Glomerular endothelial cell (primary cell): ENCODE measurements at regions not wholly inside any gene's neighbourhood (a gene's known extent, or its start where the extent isn't known, plus 50 kb on each side); places are given as distances from the start of the nearest gene placed in this dataset.
"Not testable (repeated sequence)": the region's sequence is repeated elsewhere in the genome, so short reads cannot be mapped to it uniquely, and the experiment has no call there.

Source experiments
- DNase-seq: peaks from one replicate; pipeline ENCODE4 v3.0.0-alpha.2; 2011; ENCODE audit warnings: low read depth, low spot score; ENCODE audit errors: extremely low read depth

DNA sequence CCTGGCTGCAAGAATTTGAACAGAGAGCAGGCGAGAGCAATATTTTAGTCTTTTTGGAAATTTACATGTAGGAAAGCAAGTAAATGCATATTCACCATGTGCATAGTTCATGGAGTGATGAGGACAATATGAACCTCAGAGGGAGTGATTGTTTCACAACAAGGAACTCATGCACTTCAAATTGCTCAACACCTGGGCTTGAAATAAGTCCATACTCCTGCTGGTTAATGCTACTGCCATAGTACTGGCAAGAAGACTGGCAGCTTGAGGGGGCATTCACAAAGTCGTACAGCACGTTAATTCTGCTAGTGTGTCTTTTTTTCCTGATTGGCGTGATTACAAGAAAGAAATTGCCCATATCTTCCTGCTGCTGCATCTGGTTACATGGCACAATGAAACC is 267.6 kb downstream of the PCDH17 start:
- no peak for DNase-seq

GRCh38 chr13:57909833-57910232 is 278.3 kb downstream of the PCDH17 start:
- DNase-seq: not testable (repeated sequence)

GRCh38 chr13:57918086-57918485 is 286.5 kb downstream of the PCDH17 start:
- no peak for DNase-seq

GRCh38 chr13:57918913-57919312 is 287.4 kb downstream of the PCDH17 start:
- no peak for DNase-seq

- no peak for DNase-seq
Measured at GRCh38 chr13:57925250-57925649, 293.7 kb downstream of the PCDH17 start.

- DNase-seq: no peak
Measured at GRCh38 chr13:57925751-57926150, 294.2 kb downstream of the PCDH17 start.

DNA sequence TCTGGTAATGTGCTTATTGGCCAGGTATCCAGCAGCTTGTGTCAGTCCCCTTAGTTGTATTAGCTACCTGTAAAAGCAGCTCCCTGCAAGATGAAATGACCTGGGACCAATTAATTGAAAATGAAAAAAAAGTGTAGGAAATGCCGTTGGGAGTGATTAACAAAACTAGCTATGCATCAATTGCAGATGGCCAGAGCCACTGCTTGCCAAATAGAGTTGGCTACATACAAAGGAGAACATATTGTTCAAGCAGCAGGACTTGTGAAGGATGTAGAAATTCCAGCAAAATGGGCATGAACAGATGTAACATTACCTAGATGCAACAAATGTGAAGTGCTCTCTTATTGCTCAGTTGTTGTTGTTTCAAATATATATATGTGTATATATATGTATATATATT is 300.5 kb downstream of the PCDH17 start:
- DNase-seq: no peak

GRCh38 chr13:57933606-57934005 is 302.1 kb downstream of the PCDH17 start:
- no peak for DNase-seq

DNA sequence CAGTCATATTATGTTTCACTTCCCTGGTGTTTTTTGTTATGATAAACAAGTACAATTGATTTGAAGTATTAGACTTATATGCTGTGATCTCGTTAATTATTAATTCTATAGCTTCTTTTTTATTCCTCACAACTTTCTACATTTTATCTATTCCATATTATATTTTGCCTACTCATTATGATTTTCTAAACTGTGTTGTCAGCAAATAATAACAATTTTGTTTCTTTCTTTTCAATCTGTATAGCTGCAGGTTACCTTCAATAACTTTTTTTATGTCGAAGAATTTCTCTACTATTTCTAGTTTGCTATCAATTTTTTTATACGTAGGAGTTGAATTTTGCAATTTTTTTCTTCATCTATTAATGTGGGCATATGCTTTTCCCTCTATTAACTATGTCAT is 304.4 kb downstream of the PCDH17 start:
- DNase-seq: no peak

- no peak for DNase-seq
Measured at GRCh38 chr13:57946361-57946760, 314.8 kb downstream of the PCDH17 start.

GRCh38 chr13:57948884-57949283 is 317.3 kb downstream of the PCDH17 start:
- DNase-seq: no peak

- no peak for DNase-seq
Measured at GRCh38 chr13:57969951-57970350, 338.4 kb downstream of the PCDH17 start.

- DNase-seq: no peak
Measured at GRCh38 chr13:57970404-57970803, 338.9 kb downstream of the PCDH17 start.

DNA sequence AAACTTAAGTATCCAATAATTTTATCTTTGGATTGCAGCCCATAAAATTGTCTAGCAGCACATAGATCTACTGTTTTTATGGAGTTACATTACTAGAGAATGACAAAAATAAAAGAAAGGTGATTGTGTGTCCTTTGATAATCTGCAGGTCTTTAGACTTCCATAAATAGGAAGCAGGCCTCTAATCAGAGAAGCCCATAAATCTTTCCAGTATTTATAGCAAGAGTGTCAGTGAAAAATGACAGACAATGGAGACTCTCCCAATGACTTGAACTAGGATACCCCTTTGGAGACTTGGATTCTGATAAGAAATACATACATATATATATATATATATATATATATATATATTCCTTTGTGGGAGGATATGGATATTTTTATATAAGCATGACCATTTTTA is 351.2 kb downstream of the PCDH17 start:
- no peak for DNase-seq

DNA sequence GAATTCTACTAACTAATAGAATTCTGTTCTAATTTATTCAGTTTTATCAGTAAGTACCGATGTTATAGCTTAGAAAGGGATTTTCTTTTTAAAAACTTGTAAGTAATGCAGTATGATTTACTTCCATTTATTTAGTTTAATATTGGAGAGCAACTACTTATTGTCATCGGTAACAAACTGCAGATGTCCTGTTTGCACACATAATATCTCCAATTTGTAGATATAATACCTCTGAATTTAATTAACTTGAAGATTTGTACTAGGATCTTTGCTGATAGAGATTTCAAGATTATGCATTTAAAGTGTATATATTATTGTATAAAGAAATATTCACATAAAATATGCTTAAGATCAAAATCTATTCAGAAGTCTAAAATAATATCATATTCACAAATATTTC is 356.7 kb downstream of the PCDH17 start:
- DNase-seq: no peak

- DNase-seq: no peak
Measured at GRCh38 chr13:57991041-57991440, 359.5 kb downstream of the PCDH17 start.

- no peak for DNase-seq
Measured at GRCh38 chr13:57992416-57992815, 360.9 kb downstream of the PCDH17 start.

- DNase-seq: no peak
Measured at GRCh38 chr13:57996717-57997116, 365.2 kb downstream of the PCDH17 start.

- DNase-seq: no peak
Measured at GRCh38 chr13:58004751-58005150, 373.2 kb downstream of the PCDH17 start.

- no peak for DNase-seq
Measured at GRCh38 chr13:58018020-58018419, 386.5 kb downstream of the PCDH17 start.

DNA sequence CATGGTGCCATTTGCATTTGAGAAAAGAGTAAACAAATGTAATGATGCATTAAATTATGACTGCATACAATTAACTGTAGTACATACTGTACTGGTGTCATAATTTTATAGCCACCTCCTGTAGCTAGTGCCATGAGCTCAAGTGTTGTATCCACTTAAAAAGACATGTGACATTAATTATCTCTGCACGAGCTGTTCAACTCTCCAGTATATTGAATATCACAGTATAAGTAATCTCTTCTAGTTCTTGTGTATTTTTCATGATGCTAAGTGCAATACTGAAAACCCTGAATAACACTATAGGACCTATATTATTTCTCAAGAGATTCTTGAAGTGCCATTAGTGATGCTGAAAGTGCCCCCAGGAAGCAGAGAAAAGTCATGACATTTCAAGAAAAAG is 387.3 kb downstream of the PCDH17 start:
- DNase-seq: no peak

DNA sequence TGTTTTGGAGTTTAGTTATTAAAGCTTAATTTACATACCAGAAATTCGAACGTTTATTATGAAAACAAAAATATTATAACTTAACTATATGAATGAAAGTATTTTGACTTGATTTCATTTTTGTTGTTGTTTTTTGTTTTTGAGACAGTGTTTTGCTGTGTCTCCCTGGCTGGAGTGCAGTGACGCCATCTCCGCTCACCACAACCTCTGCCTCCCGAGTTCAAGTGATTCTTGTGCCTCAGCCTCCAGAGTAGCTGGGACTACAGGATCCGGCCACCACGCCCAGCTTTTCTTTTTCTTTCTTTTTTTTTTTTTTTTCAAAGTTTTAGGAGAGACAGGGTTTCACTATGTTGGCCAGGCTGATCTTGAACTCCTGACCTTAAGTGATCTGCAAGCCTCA is 392.6 kb downstream of the PCDH17 start:
- DNase-seq: no peak

DNA sequence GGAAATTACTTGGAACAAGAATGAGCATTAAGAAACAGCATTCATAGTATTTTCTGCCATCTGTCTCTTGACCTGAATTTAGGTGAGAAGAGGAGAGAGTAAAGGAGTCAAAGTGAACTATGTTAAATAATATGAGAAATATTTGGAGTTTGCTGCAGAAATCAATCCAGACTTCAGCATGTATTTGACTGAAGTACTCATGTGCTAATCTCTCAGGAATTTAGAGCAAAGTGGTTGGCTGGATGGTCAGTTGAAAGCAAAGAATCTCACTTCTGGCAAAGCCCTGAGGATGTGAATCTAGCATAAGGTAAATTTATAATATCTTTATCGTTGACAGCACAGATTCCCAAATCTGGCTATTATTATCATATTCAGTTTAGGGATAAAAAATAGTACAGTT is 394.3 kb downstream of the PCDH17 start:
- DNase-seq: no peak
